ENCODE measurements at regions not wholly inside any gene's neighbourhood (a gene's known extent, or its start where the extent isn't known, plus 50 kb on each side); places are given as distances from the start of the nearest gene placed in this dataset.

- TF ChIP-seq CTCF (IDR thresholded peaks at IDR 0.05) (no peak), EZH2 (IDR thresholded peaks at IDR 0.05; ENCODE audit: borderline replicate concordance, insufficient read depth, low read depth, low read length, poor library complexity, severe bottlenecking) (no peak)
These were observed 600.8 kb downstream of the TRHDE start for GRCh38 chr12:72872996-72873395.

All from B cell (primary cell).